ENCODE measurements at regions not wholly inside any gene's neighbourhood (a gene's known extent, or its start where the extent isn't known, plus 50 kb on each side); places are given as distances from the start of the nearest gene placed in this dataset.
"Not testable (repeated sequence)": the region's sequence is repeated elsewhere in the genome, so short reads cannot be mapped to it uniquely, and the experiment has no call there.

DNA sequence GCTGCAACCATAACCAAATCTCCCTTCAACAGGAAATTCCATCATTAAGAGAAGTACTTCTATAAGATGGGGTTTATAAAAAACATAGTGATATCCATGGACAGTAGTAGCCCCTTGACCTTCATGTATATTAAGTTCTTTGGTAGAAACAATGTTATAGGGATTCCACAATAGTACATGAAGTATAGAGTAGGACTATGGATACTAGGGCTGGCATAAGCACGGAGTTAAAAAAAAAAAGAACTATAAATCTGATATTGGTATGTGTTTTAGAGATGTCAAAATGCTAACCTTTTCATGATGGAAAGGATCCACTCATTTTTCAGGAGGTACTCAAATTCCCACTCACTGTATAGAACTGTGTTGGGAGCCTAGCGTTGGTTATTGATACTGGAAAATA is 337.6 kb downstream of the FGF10 start:
- DNase-seq (ENCODE audit: low read depth, low spot score) = no peak

DNA sequence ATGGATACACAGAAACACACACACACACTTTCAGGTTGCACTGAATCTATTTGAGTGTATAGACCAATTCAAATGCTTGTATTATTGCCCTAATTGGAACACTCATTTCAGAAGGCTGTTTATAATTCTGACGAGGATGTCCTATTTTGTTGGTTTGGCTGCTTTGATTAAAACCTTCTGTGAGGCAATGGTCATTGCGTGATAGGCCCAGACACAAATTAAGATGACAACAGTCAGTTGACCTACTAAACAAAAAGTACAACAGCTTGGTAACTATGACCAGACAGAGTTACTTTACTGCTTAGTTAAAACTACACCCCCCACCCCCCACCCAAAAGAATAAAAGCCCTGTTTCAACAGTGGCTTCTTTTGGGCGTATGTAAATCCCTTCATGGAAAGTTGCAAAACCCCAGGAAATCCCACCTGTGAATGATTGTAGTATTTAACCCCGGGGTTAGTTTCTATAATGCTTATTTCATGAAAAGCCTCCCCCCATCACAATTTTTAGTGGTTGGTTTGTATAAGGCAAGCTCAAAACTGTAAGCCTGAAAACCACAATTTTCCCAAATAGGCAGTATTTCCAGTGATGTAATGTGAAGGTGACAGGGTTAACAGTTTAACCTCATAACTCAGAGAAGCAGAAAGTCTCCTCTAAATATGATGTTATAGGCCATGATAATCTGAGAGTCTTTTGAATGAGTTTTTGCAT is 340.8 kb downstream of the FGF10 start:
- no peak for DNase-seq (ENCODE audit: low read depth, low spot score)

DNA sequence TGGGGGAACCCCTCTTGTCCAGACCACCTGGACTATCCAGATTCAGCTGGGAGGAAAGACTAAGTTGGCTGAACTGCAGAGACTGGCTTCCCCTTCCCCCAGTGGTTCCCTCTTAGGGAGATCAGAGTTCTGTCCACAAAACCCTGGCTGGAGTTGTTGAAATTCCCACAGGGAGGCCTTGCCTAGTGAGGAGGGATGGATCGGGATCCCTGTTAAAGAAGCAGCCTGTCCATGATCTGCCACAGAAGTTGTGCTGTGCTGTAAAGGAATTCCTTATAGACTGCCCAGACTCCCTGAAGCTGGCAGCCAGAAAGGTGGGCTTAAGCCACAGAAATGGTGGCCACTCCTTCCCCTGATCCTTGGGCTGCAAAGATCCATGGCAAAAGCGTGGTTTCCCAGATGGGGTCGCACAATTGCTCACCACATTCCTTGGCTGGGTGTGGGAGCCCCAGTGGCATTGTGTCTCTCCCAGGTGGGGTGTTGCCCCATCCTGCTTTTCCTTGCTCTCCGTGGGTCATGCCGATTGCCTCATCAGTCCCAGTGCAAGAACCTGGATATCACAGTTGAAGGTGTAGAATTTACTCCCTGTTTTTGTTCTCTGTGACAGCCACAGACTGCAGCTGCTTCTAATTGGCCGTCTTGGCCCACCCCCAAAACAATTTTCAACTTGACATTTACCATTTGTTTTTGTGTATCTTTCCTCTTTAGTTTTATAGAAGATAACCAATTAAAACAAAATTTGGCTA is 342.4 kb downstream of the FGF10 start:
- DNase-seq (ENCODE audit: low read depth, low spot score) = no peak

DNA sequence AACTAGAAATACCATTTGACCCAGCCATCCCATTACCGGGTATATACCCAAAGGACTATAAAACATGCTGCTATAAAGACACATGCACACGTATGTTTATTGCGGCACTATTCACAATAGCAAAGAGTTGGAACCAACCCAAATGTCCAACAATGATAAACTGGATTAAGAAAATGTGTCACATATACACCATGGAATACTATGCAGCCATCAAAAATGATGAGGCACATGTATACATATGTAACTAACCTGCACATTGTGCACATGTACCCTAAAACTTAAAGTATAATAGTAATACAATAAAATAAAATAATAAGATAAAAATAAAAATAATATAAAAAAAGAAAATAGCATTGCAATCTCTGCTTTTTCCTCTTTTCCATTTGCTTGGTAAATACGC is 344.7 kb downstream of the FGF10 start:
- DNase-seq (ENCODE audit: low read depth, low spot score) = not testable (repeated sequence)

DNA sequence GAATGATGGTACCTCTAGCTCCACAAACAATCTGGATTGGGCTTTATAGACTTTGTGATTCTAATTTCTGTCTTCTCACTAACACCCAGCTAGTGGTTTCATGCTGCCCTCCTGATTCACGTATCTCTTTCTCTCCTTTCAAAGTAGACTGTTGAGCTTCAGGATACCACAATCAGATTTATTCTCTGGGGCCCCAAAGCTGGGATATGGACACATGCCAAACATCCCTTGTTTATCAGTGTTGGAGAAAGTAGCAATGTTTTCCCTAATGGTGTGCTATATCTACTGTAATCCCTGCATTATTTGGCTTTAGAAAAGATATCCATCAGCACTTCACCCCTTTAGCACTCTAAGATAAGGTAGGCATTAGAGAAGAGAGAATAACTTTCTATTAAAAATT is 361.0 kb downstream of the FGF10 start:
- no peak for DNase-seq (ENCODE audit: low read depth, low spot score)

DNA sequence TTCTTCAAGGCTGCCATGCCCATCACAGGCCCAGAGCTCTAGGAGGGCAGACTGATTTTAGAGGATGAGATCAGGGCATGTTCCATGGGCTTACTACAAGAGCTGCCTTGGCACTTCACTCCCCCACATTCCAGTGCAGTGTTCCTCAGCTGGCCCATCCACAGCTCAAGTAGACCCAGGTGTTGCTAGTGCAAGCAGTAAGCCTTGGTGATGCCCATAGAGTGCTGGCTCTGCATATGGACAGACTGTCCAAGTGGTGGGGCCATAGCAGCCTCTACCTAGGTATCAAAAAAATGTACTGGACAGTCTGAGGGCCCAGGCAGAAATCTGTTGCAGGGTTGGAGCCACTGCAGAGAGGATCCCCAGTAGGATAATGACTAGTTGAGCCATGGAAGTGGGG is 366.6 kb downstream of the FGF10 start:
- DNase-seq (ENCODE audit: low read depth, low spot score) = no peak

DNA sequence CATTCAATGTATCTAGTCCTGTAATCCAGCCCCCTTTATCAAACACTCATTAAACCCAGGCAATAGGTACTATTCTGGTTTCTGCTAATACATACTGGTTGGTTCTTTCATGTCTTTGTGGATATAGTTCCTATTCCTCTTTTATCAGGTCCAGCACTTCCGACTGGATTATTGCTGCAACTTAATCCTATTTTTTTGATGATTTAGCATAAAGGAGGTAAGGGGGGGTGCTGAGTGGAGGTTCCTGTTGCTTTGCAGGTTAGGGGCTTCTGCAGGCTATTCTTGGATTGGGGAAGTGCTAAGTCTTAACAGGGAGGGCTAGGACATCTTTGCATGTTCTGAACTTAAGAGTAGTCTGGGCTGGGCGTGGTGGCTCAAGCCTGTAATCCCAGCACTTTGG is 377.7 kb downstream of the FGF10 start:
- no peak for DNase-seq (ENCODE audit: low read depth, low spot score)

DNA sequence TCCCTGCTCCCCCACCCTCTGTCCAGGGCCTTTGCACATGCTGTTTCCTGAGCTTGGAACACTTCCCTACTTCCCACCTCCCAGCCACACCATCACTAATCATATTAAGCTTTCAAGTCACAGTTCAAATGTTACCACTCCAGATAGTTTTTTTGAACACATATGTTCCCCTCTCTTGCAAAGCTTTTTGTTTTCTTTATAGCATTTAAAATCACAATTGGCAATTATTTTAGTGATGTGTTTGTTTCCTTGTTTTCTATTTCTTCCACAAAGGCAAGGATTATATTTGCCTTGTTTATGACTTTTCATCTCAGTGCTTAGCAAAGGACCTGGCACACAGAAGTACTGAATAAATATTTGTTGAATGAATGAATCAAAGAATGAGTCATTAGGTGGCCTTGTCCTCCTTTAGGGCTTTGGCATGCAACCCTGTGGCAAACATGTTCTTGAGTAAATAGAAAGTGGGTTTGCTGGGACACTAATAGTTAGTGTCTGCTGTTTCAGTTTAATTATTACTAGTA is 386.8 kb downstream of the FGF10 start:
- no peak for DNase-seq (ENCODE audit: low read depth, low spot score)

DNA sequence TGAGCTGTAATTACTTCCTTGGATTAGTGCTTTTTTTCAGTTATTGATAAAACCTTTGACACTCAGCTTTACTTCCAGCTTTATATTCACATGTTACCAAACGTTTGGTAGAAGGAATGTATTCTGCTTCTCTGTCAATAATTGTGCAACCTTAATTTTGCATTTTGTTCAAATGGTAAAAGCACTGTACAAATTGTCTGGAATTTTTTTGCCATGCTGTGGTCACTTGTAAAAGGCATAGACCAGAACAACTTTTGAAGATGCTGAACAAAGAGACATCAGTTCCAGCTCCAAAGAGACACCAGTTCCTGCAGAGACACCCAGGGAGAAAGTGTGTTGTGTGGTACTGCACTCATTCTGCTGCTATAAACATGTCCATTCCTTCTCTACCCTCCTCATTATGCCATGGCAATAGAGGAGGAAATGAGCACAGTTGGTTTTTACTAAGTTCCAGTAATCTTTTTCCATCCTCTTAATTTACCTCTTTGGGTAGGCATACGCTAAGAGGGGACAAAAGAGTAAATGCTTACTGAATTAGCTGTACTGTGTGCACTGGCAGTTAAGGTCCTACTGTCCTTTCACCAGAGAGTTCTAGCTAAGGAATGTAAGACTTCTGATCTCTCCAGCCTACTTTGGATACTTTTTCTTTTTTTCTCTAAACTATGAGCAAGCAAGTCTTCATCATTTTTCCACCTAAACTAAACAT is 387.4 kb downstream of the FGF10 start:
- DNase-seq (ENCODE audit: low read depth, low spot score) = no peak

DNA sequence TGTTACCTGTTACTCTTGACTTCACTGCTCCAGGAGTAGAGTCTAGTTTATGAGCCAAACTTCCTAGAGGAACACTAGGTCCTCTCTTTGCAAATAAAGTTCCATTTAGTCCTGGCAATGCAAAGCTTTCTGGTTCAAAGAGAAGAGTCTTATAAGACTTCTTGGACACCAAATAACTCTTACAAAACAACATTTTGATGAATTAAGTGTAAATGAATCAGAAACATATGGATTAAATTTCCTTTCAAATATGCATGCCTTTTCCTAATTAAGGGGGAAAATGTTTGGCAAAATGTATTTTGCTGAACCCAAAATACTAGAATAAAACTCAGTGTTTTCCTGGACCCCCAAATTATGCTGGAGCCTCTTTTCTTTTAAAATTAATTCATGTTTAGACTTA is 388.0 kb downstream of the FGF10 start:
- no peak for DNase-seq (ENCODE audit: low read depth, low spot score)

DNA sequence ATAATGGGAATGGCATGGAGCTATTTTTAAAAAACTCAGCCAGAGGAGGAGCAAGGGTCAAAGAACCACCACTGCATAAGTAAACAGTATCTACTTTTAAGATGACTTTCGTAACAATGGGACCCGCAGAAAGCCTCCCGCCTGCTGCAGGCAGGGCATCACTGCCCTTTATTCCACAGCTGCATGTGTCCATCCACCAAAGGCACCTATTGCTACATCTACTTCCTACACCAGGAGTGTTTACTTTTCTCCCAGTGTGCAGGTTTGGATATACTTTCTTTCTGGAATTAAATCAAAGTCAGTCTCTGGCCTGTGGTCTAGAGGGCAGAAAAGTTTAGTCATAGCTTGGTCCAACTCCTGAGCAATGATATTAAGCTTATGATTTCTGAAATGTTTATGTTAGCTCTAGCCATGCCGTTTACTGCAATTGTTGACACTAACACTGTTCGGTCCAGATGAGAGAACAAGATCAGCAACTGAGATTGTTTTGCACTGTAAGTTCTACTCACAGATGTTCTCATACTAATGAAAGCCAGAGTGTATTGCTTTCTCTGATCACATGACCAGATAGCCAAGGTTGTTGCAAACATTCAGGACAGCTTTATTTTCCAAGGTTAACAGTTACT is 391.5 kb downstream of the FGF10 start:
- no peak for DNase-seq (ENCODE audit: low read depth, low spot score)

DNA sequence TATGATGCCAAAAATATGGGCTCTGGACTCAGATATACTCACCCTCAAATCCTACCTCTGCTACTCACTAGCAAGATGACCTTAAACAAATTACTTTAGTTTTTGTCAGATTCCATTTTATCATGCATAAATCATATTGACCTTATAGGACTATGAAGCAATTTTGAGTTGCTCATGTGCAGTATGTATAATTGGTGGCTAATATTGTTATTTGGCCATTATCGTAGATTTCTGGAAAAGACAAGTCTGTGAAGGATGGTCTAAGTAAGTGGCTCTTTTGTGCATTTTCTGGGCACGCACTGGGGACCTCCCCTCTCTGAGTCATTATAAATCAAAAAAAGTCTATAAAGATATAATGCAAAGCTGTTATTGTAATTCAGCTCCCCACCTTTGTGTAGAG is 393.0 kb downstream of the FGF10 start:
- no peak for DNase-seq (ENCODE audit: low read depth, low spot score)

DNA sequence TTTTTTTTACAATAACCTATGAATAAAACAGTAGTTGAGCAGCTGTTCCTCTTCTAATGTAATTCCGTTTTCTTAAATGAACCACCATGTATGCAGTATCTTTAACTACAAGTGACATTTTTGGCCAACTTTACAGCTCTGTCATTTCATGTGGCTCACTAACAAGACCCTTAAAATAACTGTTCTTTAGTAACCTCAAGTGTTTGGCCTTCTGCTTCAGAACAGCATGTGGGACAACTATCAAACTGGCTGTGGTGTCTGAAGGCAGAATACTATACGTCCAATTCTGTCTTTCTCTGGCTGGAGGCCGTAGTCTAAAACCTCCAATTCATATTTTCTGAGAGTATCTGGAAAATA is 391.4 kb downstream of the NNT start:
- DNase-seq (ENCODE audit: low read depth, low spot score) = no peak

DNA sequence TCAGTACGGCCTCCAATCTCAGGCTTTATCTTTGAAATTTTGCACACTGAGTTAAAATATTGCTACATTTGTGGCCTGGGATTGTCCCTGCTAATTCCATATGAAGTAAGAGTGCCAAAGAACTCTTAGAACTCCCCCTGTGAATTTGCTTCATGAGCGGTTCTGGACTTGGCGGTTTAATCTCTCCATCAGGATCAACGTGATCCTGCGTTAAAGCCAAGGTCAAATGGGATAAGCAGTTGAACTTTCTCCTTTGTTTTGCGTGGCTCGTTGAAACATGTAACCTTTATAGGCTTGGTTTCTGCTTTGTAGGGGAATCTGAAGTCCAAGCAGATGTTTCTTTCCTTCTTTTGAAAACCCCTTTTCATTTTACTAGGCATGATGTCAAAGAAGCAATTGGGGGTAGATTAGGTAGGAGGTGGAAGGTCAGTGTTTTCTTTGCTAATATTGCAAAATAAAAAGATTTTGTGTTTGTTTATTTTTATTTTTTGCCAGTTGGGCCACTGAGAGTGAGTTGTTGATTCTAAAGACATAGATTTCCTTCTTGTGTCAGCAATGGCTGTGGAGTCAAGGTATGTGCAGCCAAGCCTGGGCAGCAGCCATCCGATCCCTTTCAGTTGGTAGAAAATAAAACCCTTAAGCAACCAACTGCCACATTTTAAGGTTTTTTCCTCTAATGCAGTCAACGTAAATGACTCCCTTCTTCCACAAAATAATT is 390.8 kb downstream of the NNT start:
- DNase-seq (ENCODE audit: low read depth, low spot score) = no peak

DNA sequence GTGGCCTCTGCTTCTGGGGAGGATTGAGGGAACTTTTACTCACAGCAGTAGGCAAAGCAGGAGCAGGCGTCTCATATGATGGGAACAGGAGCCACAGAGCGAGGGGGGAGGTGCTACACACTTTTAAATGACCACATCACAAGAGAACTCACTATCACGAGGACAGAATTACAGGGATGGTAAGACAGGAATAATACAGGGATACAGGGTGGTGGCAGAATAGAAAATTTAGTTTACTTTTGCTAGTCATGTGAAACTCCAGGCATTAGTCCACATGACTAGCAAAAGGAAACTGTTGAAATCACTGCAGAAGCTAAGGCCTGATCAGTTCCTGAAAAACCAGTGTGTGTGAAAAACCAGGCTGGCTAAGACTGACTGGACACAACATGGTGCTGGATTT is 382.4 kb downstream of the NNT start:
- no peak for DNase-seq (ENCODE audit: low read depth, low spot score)

DNA sequence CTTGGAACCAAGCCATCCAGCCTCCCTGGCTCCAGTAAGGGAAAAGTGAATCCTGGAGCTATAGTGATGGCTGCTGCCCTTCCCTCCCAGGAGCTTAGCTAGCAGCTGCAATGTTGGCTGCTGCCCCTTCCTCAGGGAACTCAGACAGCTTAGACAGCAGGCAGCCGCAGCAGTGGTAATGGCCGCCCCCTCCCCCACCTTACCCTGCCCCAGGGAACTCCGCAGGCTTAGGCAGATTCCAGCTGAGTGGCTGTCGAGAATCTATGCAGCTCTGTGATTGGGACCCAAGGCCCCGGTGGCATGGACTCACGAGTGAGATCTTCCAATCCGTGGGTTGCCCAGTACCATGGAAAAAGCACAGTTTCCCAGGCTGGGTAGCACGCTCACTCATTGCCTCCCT is 378.6 kb downstream of the NNT start:
- peak; percentile 60 for DNase-seq (ENCODE audit: low read depth, low spot score)

DNA sequence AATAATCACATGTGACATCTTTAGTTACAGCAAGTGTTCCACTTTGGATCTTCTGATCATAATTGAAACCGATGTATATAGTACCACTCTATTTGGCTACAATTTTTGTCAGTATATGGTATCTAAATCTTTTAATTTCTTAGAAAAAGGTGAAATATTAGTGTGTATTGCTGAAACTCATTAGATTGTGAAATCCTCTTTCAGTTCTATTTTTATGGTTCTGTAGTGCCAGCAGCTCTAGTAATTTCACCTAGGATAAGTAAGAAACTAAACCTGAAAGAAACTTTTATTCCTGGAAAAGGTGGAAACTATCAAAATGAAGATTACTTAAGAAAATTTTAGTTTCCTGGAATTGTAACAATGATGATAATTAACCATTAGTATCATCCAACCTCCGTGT is 370.9 kb downstream of the NNT start:
- no peak for DNase-seq (ENCODE audit: low read depth, low spot score)

DNA sequence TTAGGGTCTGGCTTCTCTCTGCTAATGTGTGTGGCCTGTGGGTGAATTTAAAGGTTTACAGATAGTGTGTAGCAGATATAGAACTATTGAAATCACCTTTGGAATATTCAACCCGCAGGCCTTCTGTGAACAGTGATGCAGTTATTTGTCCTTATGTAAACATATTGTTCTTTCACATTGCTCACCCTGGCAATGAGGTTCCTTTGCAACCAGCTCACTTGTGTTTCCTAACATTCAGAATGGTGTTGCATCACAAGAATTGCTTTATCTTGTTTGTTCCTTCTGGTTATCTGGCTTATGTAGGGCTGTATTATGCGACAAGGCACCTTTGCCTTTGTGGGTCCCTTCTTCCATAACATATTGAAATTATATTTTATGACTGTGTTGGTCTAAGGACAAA is 370.3 kb downstream of the NNT start:
- DNase-seq (ENCODE audit: low read depth, low spot score) = no peak

DNA sequence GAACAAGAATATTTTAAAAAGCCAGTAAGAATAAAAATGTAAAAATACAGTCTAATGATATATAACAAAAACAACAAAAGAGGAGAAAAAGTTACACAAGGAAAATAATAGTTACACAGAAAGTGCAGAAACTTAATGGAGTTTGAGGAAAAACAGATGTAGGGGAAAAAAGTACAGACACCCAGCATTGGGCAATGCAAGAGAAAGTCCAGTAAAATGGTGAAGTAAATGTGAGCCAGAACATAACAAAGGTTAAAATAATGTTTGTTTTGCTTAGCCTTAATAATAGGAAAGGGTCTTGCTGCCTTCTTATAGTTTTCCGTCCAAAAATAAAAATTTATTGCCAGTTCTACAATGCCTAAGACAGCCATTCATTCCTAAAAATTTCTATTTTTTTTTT is 364.2 kb downstream of the NNT start:
- DNase-seq (ENCODE audit: low read depth, low spot score) = no peak

DNA sequence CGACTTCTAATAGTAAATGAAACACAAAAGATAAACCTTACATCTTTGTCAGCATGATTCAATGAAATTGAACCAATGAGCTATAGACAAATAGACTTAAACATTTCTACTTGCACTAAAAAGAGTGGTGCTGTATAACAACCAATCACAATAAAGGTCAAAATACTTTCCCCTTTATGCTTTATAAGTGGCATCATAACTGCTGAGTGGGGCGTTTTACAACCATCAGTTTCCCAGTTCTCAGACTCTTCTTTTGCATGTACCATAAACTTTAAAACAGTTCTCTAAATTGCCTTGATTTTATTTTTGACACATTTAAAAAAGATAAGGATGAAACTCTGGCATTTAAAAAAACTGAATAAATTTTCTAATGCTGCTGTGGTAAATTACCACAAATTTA is 356.2 kb downstream of the NNT start:
- no peak for DNase-seq (ENCODE audit: low read depth, low spot score)

DNA sequence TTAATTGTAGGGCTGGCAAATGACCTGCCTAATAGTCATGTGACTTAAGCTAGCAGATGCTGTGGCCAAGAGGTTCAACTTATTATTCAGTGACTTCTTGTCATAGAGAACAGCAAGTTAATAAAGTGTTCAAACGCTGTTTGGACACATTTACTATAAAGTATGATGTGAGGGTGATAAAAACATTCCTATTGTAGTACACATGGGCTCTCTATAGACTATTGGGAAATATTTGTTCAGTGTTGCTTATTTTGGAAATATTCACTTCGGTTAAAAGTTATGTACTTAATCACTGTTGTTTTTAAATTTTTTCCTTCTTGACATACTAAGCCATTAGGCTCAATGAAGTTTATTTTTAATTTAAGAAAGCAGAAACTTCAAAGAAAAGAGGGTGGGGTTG is 345.0 kb downstream of the NNT start:
- DNase-seq (ENCODE audit: low read depth, low spot score) = no peak

DNA sequence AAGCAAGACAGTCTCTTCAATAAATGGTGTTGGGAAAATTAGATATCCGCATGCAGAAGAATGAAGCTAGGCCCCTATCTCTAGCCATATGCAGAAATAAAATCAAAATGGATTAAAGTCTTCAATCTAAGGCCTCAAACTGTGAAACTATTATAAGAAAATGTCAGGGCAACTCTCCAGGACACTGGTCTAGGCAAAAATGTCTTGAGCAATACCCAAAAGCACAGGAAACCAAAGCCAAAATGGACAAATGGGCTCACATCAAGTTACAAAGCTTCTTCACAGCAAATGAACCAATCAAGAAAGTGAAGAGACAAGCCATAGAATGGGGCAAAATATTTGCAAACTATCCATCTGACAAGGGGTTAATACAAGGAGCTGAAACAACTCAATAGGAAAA is 338.8 kb downstream of the NNT start:
- no peak for DNase-seq (ENCODE audit: low read depth, low spot score)

All from ELF-1 (cell line).